ENCODE measurements at regions not wholly inside any gene's neighbourhood (a gene's known extent, or its start where the extent isn't known, plus 50 kb on each side); places are given as distances from the start of the nearest gene placed in this dataset.

DNA sequence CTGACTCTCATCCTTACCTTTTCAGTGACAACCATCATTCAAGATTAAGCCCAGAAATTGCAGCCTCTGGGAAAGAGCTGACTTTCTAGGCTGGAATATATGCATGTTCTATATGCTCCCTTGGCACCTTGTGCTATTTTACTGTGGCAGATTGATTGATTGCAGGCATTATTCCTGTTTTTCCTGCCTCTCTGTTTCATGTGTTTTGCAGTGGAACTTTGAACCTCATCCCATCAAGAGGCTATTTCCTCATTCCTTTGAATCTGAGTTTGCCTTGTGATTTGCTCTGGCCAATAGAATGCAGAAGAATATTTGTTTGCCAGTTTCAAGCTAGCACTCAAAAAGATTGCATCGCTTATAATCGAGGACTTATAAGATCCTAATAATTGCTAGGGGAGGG is 174.8 kb upstream of the DCN start:
- DNase-seq (no peak), ATAC-seq (ENCODE audit: insufficient read depth, low FRiP score) (no peak)
- TF ChIP-seq, protein P1, sequence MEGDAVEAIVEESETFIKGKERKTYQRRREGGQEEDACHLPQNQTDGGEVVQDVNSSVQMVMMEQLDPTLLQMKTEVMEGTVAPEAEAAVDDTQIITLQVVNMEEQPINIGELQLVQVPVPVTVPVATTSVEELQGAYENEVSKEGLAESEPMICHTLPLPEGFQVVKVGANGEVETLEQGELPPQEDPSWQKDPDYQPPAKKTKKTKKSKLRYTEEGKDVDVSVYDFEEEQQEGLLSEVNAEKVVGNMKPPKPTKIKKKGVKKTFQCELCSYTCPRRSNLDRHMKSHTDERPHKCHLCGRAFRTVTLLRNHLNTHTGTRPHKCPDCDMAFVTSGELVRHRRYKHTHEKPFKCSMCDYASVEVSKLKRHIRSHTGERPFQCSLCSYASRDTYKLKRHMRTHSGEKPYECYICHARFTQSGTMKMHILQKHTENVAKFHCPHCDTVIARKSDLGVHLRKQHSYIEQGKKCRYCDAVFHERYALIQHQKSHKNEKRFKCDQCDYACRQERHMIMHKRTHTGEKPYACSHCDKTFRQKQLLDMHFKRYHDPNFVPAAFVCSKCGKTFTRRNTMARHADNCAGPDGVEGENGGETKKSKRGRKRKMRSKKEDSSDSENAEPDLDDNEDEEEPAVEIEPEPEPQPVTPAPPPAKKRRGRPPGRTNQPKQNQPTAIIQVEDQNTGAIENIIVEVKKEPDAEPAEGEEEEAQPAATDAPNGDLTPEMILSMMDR (IDR thresholded peaks at IDR 0.05; ENCODE audit: control extremely low read depth, extremely low read depth): no peak
- no peak overlapping the region for H3K4me3 ChIP-seq
- no peaks in the 10 kb centered on the region for H3K27me3 ChIP-seq (ENCODE audit: control insufficient read depth in 3 of 3, insufficient read depth in 3 of 3, low read length in 2 of 3)
- H3K36me3 ChIP-seq (ENCODE audit: control insufficient read depth in 4 of 4, insufficient read depth in 4 of 4, low read length in 4 of 4): no peaks in the 10 kb centered on the region
- peaks cover 0 to 12% (median 6%) of the 10 kb centered on the region in 5 donors for H3K4me1 ChIP-seq (ENCODE audit: control insufficient read depth in 5 of 5, insufficient read depth in 5 of 5, low read length in 5 of 5)
- WGBS, 2 donors: 69 to 87% methylated on average over 2 of the region's 2 CpGs
- no peak overlapping the region for H3K27ac ChIP-seq (ENCODE audit: low read depth in 1 of 2, low read length in 1 of 2)
- H3K9me3 ChIP-seq (ENCODE audit: control insufficient read depth in 4 of 4, insufficient read depth in 3 of 4, low read length in 3 of 4): no peaks in the 10 kb centered on the region
- no peak overlapping the region for H3K9ac ChIP-seq (ENCODE audit: insufficient read depth in 1 of 2, low read length in 2 of 2)

DNA sequence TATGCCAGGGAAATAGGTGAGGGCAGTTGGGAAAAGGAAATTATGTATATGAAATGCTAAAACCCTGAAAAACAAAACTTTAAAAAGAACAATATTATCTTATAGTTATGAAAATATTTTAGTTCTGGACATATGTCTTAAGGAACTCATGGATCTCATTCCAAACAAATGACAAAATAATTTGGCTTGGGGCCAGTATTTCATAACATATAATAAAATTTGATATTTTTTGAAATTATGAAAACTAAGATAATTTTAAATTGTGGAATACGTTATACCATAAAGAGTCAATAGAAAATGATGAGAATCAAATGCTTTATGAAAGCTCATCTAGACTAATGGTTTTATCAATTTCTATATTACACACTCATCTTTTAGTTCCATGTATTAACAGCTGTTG is 173.8 kb upstream of the DCN start:
- Histone ChIP-seq H3K36me3 (ENCODE audit: control insufficient read depth in 4 of 4, insufficient read depth in 4 of 4, low read length in 4 of 4) (no peaks in the 10 kb centered on the region), H3K27ac (ENCODE audit: low read depth in 1 of 2, low read length in 1 of 2) (no peak overlapping the region), H3K4me3 (no peak overlapping the region), H3K9me3 (ENCODE audit: control insufficient read depth in 4 of 4, insufficient read depth in 3 of 4, low read length in 3 of 4) (peaks cover 0 to 6% (median 0%) of the 10 kb centered on the region in 4 donors), H3K9ac (ENCODE audit: insufficient read depth in 1 of 2, low read length in 2 of 2) (no peak overlapping the region), H3K27me3 (ENCODE audit: control insufficient read depth in 3 of 3, insufficient read depth in 3 of 3, low read length in 2 of 3) (no peaks in the 10 kb centered on the region), H3K4me1 (ENCODE audit: control insufficient read depth in 5 of 5, insufficient read depth in 5 of 5, low read length in 5 of 5) (peaks cover 0 to 11% (median 6%) of the 10 kb centered on the region in 5 donors)
- TF ChIP-seq, protein P1 (IDR thresholded peaks at IDR 0.05; ENCODE audit: control extremely low read depth, extremely low read depth): no peak
- ATAC-seq (ENCODE audit: insufficient read depth, low FRiP score) (no peak), DNase-seq (no peak)
- WGBS, 2 donors: 86 to 89% methylated on average over 1 of the region's 1 CpG

DNA sequence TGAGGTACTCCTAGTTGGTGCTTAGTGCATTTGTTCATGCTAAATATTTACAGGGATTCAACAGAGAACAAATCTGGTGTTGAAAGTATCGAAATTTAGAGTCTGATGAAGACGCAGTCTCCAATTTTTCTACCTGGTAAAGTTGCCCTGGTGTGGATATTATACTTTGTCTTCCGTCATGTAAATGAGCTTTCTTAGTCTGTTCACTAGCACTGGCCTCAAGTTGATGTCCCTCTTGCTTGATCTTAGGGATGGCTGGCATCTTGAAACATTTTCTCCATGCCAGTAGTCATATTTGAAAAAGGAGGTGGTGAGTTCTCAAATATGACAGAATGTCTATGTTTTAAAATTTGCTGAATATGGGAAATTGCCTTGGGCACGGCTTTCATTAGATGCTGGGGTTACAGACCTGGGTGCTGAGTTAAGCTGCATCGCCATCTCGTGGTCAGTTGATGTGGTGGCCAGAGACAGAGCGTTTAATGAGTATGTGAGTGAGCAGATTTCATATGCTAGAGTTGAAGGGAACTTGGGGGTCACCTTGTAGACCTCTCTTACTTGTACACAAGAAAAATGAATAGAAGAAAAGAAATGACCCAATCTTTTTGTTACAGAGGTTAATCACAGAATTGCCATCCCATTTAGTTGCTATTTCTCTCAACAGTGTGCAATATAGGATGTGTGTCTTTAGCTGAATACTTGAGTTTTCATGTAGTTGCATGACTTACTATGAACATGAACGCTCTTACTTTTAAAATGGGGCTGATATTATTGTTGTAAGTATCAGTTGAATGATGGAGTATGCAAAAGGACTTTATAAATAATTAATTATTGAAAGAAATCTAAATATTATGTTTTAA is 172.8 kb upstream of the DCN start:
- Histone ChIP-seq H3K27me3 (ENCODE audit: control insufficient read depth in 3 of 3, insufficient read depth in 3 of 3, low read length in 2 of 3) (no peaks in the 10 kb centered on the region), H3K27ac (ENCODE audit: low read depth in 1 of 2, low read length in 1 of 2) (no peak overlapping the region), H3K36me3 (ENCODE audit: control insufficient read depth in 4 of 4, insufficient read depth in 4 of 4, low read length in 4 of 4) (no peaks in the 10 kb centered on the region), H3K4me1 (ENCODE audit: control insufficient read depth in 5 of 5, insufficient read depth in 5 of 5, low read length in 5 of 5) (peaks cover 0 to 11% (median 6%) of the 10 kb centered on the region in 5 donors), H3K9ac (ENCODE audit: insufficient read depth in 1 of 2, low read length in 2 of 2) (no peak overlapping the region), H3K4me3 (no peak overlapping the region), H3K9me3 (ENCODE audit: control insufficient read depth in 4 of 4, insufficient read depth in 3 of 4, low read length in 3 of 4) (peaks cover 0 to 6% (median 0%) of the 10 kb centered on the region in 4 donors)
- TF ChIP-seq, protein P1 (IDR thresholded peaks at IDR 0.05; ENCODE audit: control extremely low read depth, extremely low read depth): peak; percentile 58
- 36 to 37% methylated on average over 8 of the region's 8 CpGs for WGBS, 2 donors
- ATAC-seq (ENCODE audit: insufficient read depth, low FRiP score) (peak; percentile 88), DNase-seq (peak; percentile 84 to 94 (median 91))
